ENCODE measurements at regions not wholly inside any gene's neighbourhood (a gene's known extent, or its start where the extent isn't known, plus 50 kb on each side); places are given as distances from the start of the nearest gene placed in this dataset.

DNA sequence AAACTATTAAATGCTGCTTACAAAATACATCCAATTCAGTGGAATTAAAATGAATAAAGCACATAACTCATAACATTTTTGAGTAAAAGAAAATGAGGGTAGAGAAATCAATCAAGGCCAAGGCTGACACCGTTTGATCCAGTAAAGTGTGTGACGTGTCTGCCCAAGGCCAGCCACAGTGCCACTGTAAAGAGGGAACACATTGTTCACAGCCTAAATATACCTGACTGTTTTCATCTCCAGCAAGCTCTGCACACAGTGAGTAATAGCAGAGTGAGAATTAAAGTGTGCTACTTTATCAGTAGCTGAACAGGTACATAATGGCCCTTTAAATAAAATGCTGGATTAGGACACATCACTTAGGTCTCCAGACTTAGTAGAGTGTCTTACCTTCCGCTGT lies 130.8 kb upstream of the DPP6 start:
- Histone ChIP-seq H3K18ac (ENCODE audit: low read length) (no peak overlapping the region), H2BK12ac (ENCODE audit: low read length) (no peak overlapping the region), H2AFZ (ENCODE audit: low read length) (no peak overlapping the region), H3K4me1 (ENCODE audit: control insufficient read depth in 2 of 2, insufficient read depth in 1 of 2, low read depth in 1 of 2, low read length in 2 of 2) (no peaks in the 10 kb centered on the region), H3K36me3 (replicated peaks in 1 of 2; ENCODE audit: control insufficient read depth in 2 of 2, insufficient read depth in 2 of 2, low read length in 2 of 2) (no peaks in the 10 kb centered on the region), H3K4me3 (ENCODE audit: low read length in 2 of 2) (no peak overlapping the region), H3K27me3 (ENCODE audit: control insufficient read depth in 3 of 3, insufficient read depth in 3 of 3, low read depth in 1 of 3, low read length in 3 of 3) (no peaks in the 10 kb centered on the region), H2BK15ac (ENCODE audit: low read length) (no peak overlapping the region), H3K4me2 (ENCODE audit: insufficient read depth, low read length, poor library complexity, severe bottlenecking) (no peak overlapping the region), H4K91ac (ENCODE audit: low read depth, low read length, poor library complexity) (no peak overlapping the region), H3K79me1 (ENCODE audit: low read depth, low read length) (no peaks in the 10 kb centered on the region), H3K23ac (ENCODE audit: low read depth, low read length, poor library complexity) (no peak overlapping the region), H3K14ac (ENCODE audit: low read length) (no peak overlapping the region), H3K27ac (replicated peaks; ENCODE audit: low read length) (no peak overlapping the region), H2BK120ac (ENCODE audit: low read depth, low read length) (no peak overlapping the region), H2AK5ac (ENCODE audit: low read depth, low read length) (no peak overlapping the region), H3K9ac (ENCODE audit: low read depth, low read length, poor library complexity) (no peak overlapping the region), H4K8ac (ENCODE audit: low read depth, low read length) (no peak overlapping the region), H2BK5ac (ENCODE audit: low read length) (no peak overlapping the region), H3K4ac (ENCODE audit: low read length) (no peak overlapping the region), H3K9me3 (replicated peaks in 1 of 2; ENCODE audit: control insufficient read depth in 2 of 2, insufficient read depth in 1 of 2, low read depth in 1 of 2, low read length in 2 of 2) (peaks cover 0 to 4% of the 10 kb centered on the region in 2 donors)
- DNase-seq (ENCODE audit: low spot score): no peak
- WGBS, 2 donors (ENCODE audit: extremely low coverage in 2 of 2, insufficient read length in 2 of 2, insufficient replicate concordance in 1 of 2): no CpG with 5 or more reads among the region's 3 CpGs

DNA sequence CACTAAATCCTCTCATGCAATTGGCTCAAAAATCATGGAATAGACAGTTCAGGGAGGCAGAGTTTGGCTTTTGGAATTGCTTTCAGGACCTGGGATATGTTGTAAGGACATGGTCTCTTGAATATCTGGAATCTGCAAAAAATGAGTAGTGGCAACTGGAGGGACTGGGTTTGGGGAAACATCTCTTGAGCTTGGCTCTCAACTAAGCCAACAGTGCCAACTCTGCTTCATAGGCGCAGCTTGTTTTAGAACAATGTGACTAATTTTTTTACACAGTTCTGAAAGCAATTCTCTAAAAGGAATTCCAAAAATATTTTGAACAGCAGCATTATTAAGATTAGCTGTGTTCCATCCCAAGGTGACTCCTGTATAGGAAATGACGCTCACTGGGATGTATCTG lies 121.5 kb upstream of the DPP6 start:
- Histone ChIP-seq H2BK5ac (ENCODE audit: low read length) (no peak overlapping the region), H3K4ac (ENCODE audit: low read length) (no peak overlapping the region), H2AFZ (ENCODE audit: low read length) (no peak overlapping the region), H3K4me3 (ENCODE audit: low read length in 2 of 2) (no peak overlapping the region), H3K27me3 (ENCODE audit: control insufficient read depth in 3 of 3, insufficient read depth in 3 of 3, low read depth in 1 of 3, low read length in 3 of 3) (no peaks in the 10 kb centered on the region), H3K9me3 (replicated peaks in 1 of 2; ENCODE audit: control insufficient read depth in 2 of 2, insufficient read depth in 1 of 2, low read depth in 1 of 2, low read length in 2 of 2) (no peaks in the 10 kb centered on the region), H3K4me2 (ENCODE audit: insufficient read depth, low read length, poor library complexity, severe bottlenecking) (no peak overlapping the region), H2BK120ac (ENCODE audit: low read depth, low read length) (no peak overlapping the region), H4K91ac (ENCODE audit: low read depth, low read length, poor library complexity) (no peak overlapping the region), H3K18ac (ENCODE audit: low read length) (no peak overlapping the region), H3K4me1 (ENCODE audit: control insufficient read depth in 2 of 2, insufficient read depth in 1 of 2, low read depth in 1 of 2, low read length in 2 of 2) (no peaks in the 10 kb centered on the region), H2BK12ac (ENCODE audit: low read length) (no peak overlapping the region), H3K27ac (replicated peaks; ENCODE audit: low read length) (no peak overlapping the region), H3K9ac (ENCODE audit: low read depth, low read length, poor library complexity) (no peak overlapping the region), H3K79me1 (ENCODE audit: low read depth, low read length) (no peaks in the 10 kb centered on the region), H2BK15ac (ENCODE audit: low read length) (no peak overlapping the region), H3K14ac (ENCODE audit: low read length) (no peak overlapping the region), H3K23ac (ENCODE audit: low read depth, low read length, poor library complexity) (no peak overlapping the region), H2AK5ac (ENCODE audit: low read depth, low read length) (no peak overlapping the region), H4K8ac (ENCODE audit: low read depth, low read length) (no peak overlapping the region), H3K36me3 (replicated peaks in 1 of 2; ENCODE audit: control insufficient read depth in 2 of 2, insufficient read depth in 2 of 2, low read length in 2 of 2) (no peaks in the 10 kb centered on the region)
- no CpG with 5 or more reads among the region's 2 CpGs for WGBS, 2 donors (ENCODE audit: extremely low coverage in 2 of 2, insufficient read length in 2 of 2, insufficient replicate concordance in 1 of 2)
- DNase-seq (ENCODE audit: low spot score): no peak

DNA sequence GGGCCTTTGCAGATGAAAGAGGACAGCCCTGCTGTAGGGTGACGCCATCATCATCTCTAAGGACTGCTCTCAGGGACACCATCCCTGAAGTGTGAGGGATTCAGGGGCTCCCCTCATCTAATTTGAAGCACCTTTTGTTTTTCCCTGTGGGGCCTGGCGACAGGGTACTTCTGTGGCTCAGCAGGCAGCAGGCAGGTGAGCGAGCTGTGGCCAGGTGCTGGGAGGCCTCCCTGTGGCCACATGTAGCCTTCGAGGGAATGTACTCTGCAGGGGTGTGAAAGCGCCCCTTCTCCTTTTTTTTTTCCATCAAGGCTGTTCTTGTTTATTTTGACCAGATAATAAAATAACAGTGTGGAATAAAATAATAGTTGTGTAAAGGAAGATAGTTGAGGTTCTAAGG lies 118.2 kb upstream of the DPP6 start:
- no peak overlapping the region for H3K23ac ChIP-seq (ENCODE audit: low read depth, low read length, poor library complexity)
- H3K36me3 ChIP-seq (replicated peaks in 1 of 2; ENCODE audit: control insufficient read depth in 2 of 2, insufficient read depth in 2 of 2, low read length in 2 of 2): no peaks in the 10 kb centered on the region
- H3K4me2 ChIP-seq (ENCODE audit: insufficient read depth, low read length, poor library complexity, severe bottlenecking): no peak overlapping the region
- no CpG with 5 or more reads among the region's 5 CpGs for WGBS, 2 donors (ENCODE audit: extremely low coverage in 2 of 2, insufficient read length in 2 of 2, insufficient replicate concordance in 1 of 2)
- H2BK120ac ChIP-seq (ENCODE audit: low read depth, low read length): no peak overlapping the region
- no peak overlapping the region for H3K27ac ChIP-seq (replicated peaks; ENCODE audit: low read length)
- H3K18ac ChIP-seq (ENCODE audit: low read length): no peak overlapping the region
- H4K8ac ChIP-seq (ENCODE audit: low read depth, low read length): no peak overlapping the region
- H3K9ac ChIP-seq (ENCODE audit: low read depth, low read length, poor library complexity): no peak overlapping the region
- no peak overlapping the region for H4K91ac ChIP-seq (ENCODE audit: low read depth, low read length, poor library complexity)
- no peak overlapping the region for H2BK15ac ChIP-seq (ENCODE audit: low read length)
- no peak overlapping the region for H2AFZ ChIP-seq (ENCODE audit: low read length)
- no peak overlapping the region for H2BK12ac ChIP-seq (ENCODE audit: low read length)
- no peak for DNase-seq (ENCODE audit: low spot score)
- no peaks in the 10 kb centered on the region for H3K27me3 ChIP-seq (ENCODE audit: control insufficient read depth in 3 of 3, insufficient read depth in 3 of 3, low read depth in 1 of 3, low read length in 3 of 3)
- H3K14ac ChIP-seq (ENCODE audit: low read length): no peak overlapping the region
- no peaks in the 10 kb centered on the region for H3K4me1 ChIP-seq (ENCODE audit: control insufficient read depth in 2 of 2, insufficient read depth in 1 of 2, low read depth in 1 of 2, low read length in 2 of 2)
- no peak overlapping the region for H2AK5ac ChIP-seq (ENCODE audit: low read depth, low read length)
- H2BK5ac ChIP-seq (ENCODE audit: low read length): no peak overlapping the region
- H3K4me3 ChIP-seq (ENCODE audit: low read length in 2 of 2): peak overlapping the region in 1 of 2 donors; percentile 47
- H3K4ac ChIP-seq (ENCODE audit: low read length): no peak overlapping the region
- no peaks in the 10 kb centered on the region for H3K9me3 ChIP-seq (replicated peaks in 1 of 2; ENCODE audit: control insufficient read depth in 2 of 2, insufficient read depth in 1 of 2, low read depth in 1 of 2, low read length in 2 of 2)
- no peaks in the 10 kb centered on the region for H3K79me1 ChIP-seq (ENCODE audit: low read depth, low read length)

DNA sequence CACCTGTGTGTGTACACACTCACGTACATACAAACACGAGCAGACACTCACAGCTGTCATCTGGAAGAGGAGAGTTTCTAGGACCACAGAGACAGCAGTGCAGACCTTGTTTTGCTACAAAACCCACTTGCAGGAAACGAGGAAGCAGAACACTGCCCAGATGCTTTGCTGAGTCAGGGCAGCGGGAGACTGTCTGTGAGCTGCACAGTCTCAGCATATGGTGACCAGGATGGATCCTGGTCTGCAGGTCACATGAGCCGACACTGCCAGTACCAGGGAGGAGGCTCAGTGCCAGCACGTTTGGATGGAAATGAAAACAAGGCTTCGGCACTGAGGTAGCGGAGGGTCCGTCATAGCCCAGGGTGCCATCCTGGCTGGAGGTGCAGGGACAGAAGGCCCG lies 117.6 kb upstream of the DPP6 start:
- DNase-seq (ENCODE audit: low spot score): no peak
- no peaks in the 10 kb centered on the region for H3K27me3 ChIP-seq (ENCODE audit: control insufficient read depth in 3 of 3, insufficient read depth in 3 of 3, low read depth in 1 of 3, low read length in 3 of 3)
- no peak overlapping the region for H3K4me2 ChIP-seq (ENCODE audit: insufficient read depth, low read length, poor library complexity, severe bottlenecking)
- no CpG with 5 or more reads among the region's 10 CpGs for WGBS, 2 donors (ENCODE audit: extremely low coverage in 2 of 2, insufficient read length in 2 of 2, insufficient replicate concordance in 1 of 2)
- H4K8ac ChIP-seq (ENCODE audit: low read depth, low read length): no peak overlapping the region
- no peak overlapping the region for H4K91ac ChIP-seq (ENCODE audit: low read depth, low read length, poor library complexity)
- no peak overlapping the region for H2BK5ac ChIP-seq (ENCODE audit: low read length)
- H3K9ac ChIP-seq (ENCODE audit: low read depth, low read length, poor library complexity): no peak overlapping the region
- H3K4me1 ChIP-seq (ENCODE audit: control insufficient read depth in 2 of 2, insufficient read depth in 1 of 2, low read depth in 1 of 2, low read length in 2 of 2): no peaks in the 10 kb centered on the region
- peak overlapping the region; percentile 78 for H3K18ac ChIP-seq (ENCODE audit: low read length)
- H3K9me3 ChIP-seq (replicated peaks in 1 of 2; ENCODE audit: control insufficient read depth in 2 of 2, insufficient read depth in 1 of 2, low read depth in 1 of 2, low read length in 2 of 2): no peaks in the 10 kb centered on the region
- H3K23ac ChIP-seq (ENCODE audit: low read depth, low read length, poor library complexity): peak overlapping the region; percentile 78
- H2BK12ac ChIP-seq (ENCODE audit: low read length): no peak overlapping the region
- no peaks in the 10 kb centered on the region for H3K36me3 ChIP-seq (replicated peaks in 1 of 2; ENCODE audit: control insufficient read depth in 2 of 2, insufficient read depth in 2 of 2, low read length in 2 of 2)
- H2BK120ac ChIP-seq (ENCODE audit: low read depth, low read length): no peak overlapping the region
- H2AK5ac ChIP-seq (ENCODE audit: low read depth, low read length): peak overlapping the region; percentile 2
- no peaks in the 10 kb centered on the region for H3K79me1 ChIP-seq (ENCODE audit: low read depth, low read length)
- H2AFZ ChIP-seq (ENCODE audit: low read length): no peak overlapping the region
- no peak overlapping the region for H3K27ac ChIP-seq (replicated peaks; ENCODE audit: low read length)
- H3K4me3 ChIP-seq (ENCODE audit: low read length in 2 of 2): no peak overlapping the region
- H3K4ac ChIP-seq (ENCODE audit: low read length): peak overlapping the region; percentile 42
- no peak overlapping the region for H3K14ac ChIP-seq (ENCODE audit: low read length)
- H2BK15ac ChIP-seq (ENCODE audit: low read length): peak overlapping the region; percentile 33

Data from neuronal stem cell (in vitro differentiated cells).